Thyroid gland (tissue), 4 donors: ENCODE measurements at regions not wholly inside any gene's neighbourhood (a gene's known extent, or its start where the extent isn't known, plus 50 kb on each side); places are given as distances from the start of the nearest gene placed in this dataset.

Experiments used
- CTCF ChIP-seq, 6 experiments: fragments of 200-600 bp in 3 of 6; fragments of 450-650 bp in 3 of 6; sonication (generic) in 3 of 6; IDR thresholded peaks; one replicate each; pipeline ENCODE4 v1.5.1; 2016 to 2019; ENCODE audit warnings: antibody characterized with exemption in 6 of 6, mild to moderate bottlenecking in 2 of 6, inconsistent platforms in 1 of 6, moderate library complexity in 1 of 6
- POLR2A ChIP-seq, 2 donors: fragments of 450-650 bp; IDR thresholded peaks; one replicate each; pipeline ENCODE4 v1.6.1; 2017; ENCODE audit warnings: antibody characterized with exemption in 2 of 2, mild to moderate bottlenecking in 2 of 2, moderate library complexity in 1 of 2

GRCh38 chr11:19321351-19321750 is 80.6 kb upstream of the E2F8 start:
- no peak for TF ChIP-seq CTCF (IDR thresholded peaks at IDR 0.05)
- no peak for TF ChIP-seq POLR2A (IDR thresholded peaks at IDR 0.05)
